ENCODE measurements at regions not wholly inside any gene's neighbourhood (a gene's known extent, or its start where the extent isn't known, plus 50 kb on each side); places are given as distances from the start of the nearest gene placed in this dataset.
A peak's percentile ranks its signal among the peaks of the same experiment; 100 is the strongest.

GRCh38 chr5:120761986-120762385, 297.9 kb downstream of the PRR16 start:
- no peak for TF ChIP-seq POLR2AphosphoS5 (IDR thresholded peaks at IDR 0.05)
- TF ChIP-seq, protein P1, sequence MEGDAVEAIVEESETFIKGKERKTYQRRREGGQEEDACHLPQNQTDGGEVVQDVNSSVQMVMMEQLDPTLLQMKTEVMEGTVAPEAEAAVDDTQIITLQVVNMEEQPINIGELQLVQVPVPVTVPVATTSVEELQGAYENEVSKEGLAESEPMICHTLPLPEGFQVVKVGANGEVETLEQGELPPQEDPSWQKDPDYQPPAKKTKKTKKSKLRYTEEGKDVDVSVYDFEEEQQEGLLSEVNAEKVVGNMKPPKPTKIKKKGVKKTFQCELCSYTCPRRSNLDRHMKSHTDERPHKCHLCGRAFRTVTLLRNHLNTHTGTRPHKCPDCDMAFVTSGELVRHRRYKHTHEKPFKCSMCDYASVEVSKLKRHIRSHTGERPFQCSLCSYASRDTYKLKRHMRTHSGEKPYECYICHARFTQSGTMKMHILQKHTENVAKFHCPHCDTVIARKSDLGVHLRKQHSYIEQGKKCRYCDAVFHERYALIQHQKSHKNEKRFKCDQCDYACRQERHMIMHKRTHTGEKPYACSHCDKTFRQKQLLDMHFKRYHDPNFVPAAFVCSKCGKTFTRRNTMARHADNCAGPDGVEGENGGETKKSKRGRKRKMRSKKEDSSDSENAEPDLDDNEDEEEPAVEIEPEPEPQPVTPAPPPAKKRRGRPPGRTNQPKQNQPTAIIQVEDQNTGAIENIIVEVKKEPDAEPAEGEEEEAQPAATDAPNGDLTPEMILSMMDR (IDR thresholded peaks at IDR 0.05) = no peak
- no peak for TF ChIP-seq POLR2A (IDR thresholded peaks at IDR 0.05)
- TF ChIP-seq EP300 (IDR thresholded peaks at IDR 0.05) = no peak
- no peak overlapping the region for H3K4me3 ChIP-seq
- no peak overlapping the region for H3K27ac ChIP-seq
- 47 to 67% methylated on average over 1 of the region's 1 CpG for WGBS, 2 donors
- H3K9me3 ChIP-seq = no peaks in the 10 kb centered on the region
- no peaks in the 10 kb centered on the region for H3K36me3 ChIP-seq
- H3K27me3 ChIP-seq = no peaks in the 10 kb centered on the region
- peaks cover 0 to 2% (median 0%) of the 10 kb centered on the region in 4 donors for H3K4me1 ChIP-seq
- no peak for DNase-seq
- intact Hi-C loops (cut with DNase I) = no loop called here

DNA sequence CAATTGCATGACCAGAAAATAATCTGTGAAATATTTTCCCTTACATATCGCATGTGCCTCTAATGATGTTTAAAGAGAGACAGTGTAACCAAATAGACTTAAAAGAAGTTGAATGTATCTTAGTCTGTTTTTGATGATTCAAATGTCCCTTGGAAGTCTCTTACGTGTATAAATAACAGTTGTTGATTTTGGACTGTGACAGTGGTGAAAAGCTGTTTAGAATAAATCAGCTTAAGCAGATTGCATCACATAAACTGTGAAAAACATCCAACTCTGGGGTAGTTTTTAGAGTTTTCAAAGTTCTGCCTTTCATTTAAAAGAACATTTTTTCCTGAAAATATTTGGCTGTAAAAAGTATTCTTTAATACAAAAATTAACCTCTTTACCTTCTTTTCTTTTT, 301.1 kb downstream of the PRR16 start:
- no peak overlapping the region for H3K27ac ChIP-seq
- H3K36me3 ChIP-seq = no peaks in the 10 kb centered on the region
- WGBS, 2 donors = 65 to 70% methylated on average over 2 of the region's 2 CpGs
- H3K4me1 ChIP-seq = peaks cover 0 to 2% (median 0%) of the 10 kb centered on the region in 4 donors
- H3K27me3 ChIP-seq = no peaks in the 10 kb centered on the region
- H3K9me3 ChIP-seq = no peaks in the 10 kb centered on the region
- no peak overlapping the region for H3K4me3 ChIP-seq
- intact Hi-C loops (cut with DNase I) = no loop called here
- no peak for DNase-seq
- TF ChIP-seq POLR2AphosphoS5 (IDR thresholded peaks at IDR 0.05) (peak in 2 of 4 donors; percentile 29 to 35), POLR2A (IDR thresholded peaks at IDR 0.05) (no peak), EP300 (IDR thresholded peaks at IDR 0.05) (no peak)

GRCh38 chr5:120767178-120767820, 303.2 kb downstream of the PRR16 start:
- Histone ChIP-seq H3K4me1 (peaks cover 0 to 2% (median 0%) of the 10 kb centered on the region in 4 donors), H3K27ac (no peak overlapping the region), H3K4me3 (no peak overlapping the region), H3K27me3 (no peaks in the 10 kb centered on the region), H3K36me3 (no peaks in the 10 kb centered on the region), H3K9me3 (no peaks in the 10 kb centered on the region)
- DNase-seq = no peak
- intact Hi-C loops (cut with DNase I) = no loop called here
- 79 to 80% methylated on average over 1 of the region's 1 CpG for WGBS, 2 donors
- TF ChIP-seq, protein P1 (IDR thresholded peaks at IDR 0.05) = no peak
- no peak for TF ChIP-seq POLR2AphosphoS5 (IDR thresholded peaks at IDR 0.05)
- TF ChIP-seq EP300 (IDR thresholded peaks at IDR 0.05) = no peak
- no peak for TF ChIP-seq POLR2A (IDR thresholded peaks at IDR 0.05)

DNA sequence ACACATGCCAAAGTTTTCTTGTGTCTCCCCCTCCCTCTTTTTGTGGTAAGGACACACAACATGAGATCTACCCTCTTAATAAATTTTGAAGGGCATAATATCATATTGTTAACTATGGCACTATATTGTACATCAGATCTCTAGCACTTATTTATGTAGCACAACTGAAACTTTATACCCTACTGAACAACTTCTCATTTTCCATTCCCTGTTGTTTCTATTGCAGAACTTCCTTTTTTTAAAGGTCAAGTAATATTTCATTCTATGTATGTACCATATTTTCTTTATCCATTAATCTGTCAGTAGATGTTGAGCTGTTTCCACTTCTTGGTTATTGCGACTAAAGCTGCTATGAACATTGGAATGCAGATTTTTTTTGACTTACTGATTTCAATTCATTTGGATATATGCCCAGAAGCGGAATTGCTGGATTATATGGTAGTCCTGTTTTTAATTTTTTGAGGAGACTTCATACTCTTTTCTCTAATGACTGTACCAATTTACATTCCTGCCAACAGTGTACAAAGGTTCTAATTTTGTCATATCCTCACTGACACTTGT, 305.3 kb downstream of the PRR16 start:
- intact Hi-C loops (cut with DNase I) = no loop called here

GRCh38 chr5:120771202-120771601, 307.1 kb downstream of the PRR16 start:
- DNase-seq = no peak
- Histone ChIP-seq H3K4me1 (no peaks in the 10 kb centered on the region), H3K27me3 (no peaks in the 10 kb centered on the region), H3K27ac (no peak overlapping the region), H3K36me3 (no peaks in the 10 kb centered on the region), H3K9me3 (no peaks in the 10 kb centered on the region), H3K4me3 (no peak overlapping the region)
- intact Hi-C loops (cut with DNase I) = no loop called here
- 60 to 78% methylated on average over 1 of the region's 1 CpG for WGBS, 2 donors
- TF ChIP-seq POLR2A (IDR thresholded peaks at IDR 0.05) (no peak), POLR2AphosphoS5 (IDR thresholded peaks at IDR 0.05) (no peak), EP300 (IDR thresholded peaks at IDR 0.05) (no peak)
- TF ChIP-seq, protein P1 (IDR thresholded peaks at IDR 0.05) = no peak

More for the DNA sequence above, 305.3 kb downstream of the PRR16 start:
- Histone ChIP-seq H3K36me3 (no peaks in the 10 kb centered on the region), H3K27me3 (no peaks in the 10 kb centered on the region), H3K27ac (no peak overlapping the region), H3K4me1 (peaks cover 0 to 2% (median 0%) of the 10 kb centered on the region in 4 donors), H3K9me3 (no peaks in the 10 kb centered on the region), H3K4me3 (no peak overlapping the region)
- no peak for TF ChIP-seq EP300 (IDR thresholded peaks at IDR 0.05)
- TF ChIP-seq POLR2A (IDR thresholded peaks at IDR 0.05) = no peak
- TF ChIP-seq POLR2AphosphoS5 (IDR thresholded peaks at IDR 0.05) = no peak
- TF ChIP-seq, protein P1 (IDR thresholded peaks at IDR 0.05) = no peak
- no peak for DNase-seq
- 73 to 81% methylated on average over 2 of the region's 2 CpGs for WGBS, 2 donors

All from sigmoid colon (tissue), 6 donors.